Amniotic stem cell (primary cell): ENCODE measurements at regions not wholly inside any gene's neighbourhood (a gene's known extent, or its start where the extent isn't known, plus 50 kb on each side); places are given as distances from the start of the nearest gene placed in this dataset.

Experiments
- DNase-seq: peaks from one replicate; lab custom pipeline; 2025; lab: John Stamatoyannopoulos, UW

DNA sequence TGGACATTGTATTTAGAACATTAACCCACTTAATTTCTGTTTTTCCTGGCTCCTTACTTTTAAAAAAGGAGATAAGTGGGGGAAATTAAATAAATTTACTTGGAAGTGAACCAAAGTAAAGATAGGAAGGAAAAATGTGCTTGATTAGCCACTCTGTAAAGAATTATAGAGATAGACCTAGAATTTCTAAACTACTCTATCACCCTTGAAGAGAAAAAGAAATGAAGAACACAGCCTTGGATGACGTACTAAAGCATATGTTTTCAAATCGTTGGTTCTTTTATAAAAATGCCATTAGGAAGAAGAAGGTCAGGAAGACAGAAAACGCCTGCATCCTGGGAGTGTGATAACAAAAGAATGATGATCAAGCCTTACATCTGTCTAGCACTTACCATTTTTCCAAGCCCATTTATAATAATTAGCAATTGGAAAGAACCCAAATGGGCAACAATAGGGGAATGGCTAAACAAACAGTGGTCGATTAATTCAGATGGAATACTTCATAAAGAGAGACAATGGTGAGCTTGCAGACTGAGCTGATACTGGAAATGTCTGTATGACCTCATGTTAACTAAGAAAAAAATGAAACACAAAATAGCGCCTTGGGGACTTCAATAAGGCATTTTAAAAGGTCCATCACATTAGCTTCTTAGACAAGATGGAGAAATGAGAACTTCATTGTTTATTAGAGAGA, 81.0 kb upstream of the LRRC55 start:
- no peak for DNase-seq

DNA sequence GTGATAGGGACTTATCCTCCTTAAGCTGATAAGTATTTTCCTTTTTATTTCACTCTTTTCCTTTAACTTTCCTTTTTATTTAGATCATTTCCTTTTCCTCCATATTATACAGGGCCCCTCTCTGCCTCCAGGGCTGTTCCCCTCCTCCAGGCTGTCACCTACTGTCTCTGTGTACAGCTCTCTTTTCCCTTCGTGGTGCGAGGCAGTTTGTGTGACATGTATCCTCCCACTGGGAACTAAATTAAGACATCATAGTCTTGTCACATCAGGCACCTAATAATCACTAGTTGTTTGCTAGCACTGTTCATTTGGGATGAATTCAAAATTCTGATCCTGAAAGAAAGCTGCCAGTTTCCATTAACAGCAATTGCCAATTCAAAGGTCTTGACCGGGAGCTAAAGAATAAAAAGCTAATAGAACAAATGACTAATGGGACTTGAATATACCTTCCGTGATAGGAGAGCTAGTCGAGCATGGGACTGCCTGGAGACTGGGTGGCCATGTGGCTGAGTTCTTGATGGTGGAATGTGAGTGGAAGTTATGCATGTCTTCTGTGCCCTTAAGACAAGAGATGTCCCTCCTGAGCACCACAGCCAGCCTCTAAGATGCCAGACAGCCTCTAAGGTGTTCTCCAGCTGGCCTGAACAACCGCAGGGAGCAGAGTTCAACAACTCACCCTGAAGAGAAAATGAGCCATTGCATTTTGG, 77.7 kb upstream of the LRRC55 start:
- no peak for DNase-seq

- no peak for DNase-seq
These were observed 72.4 kb upstream of the LRRC55 start for GRCh38 chr11:57109331-57109730.

DNA sequence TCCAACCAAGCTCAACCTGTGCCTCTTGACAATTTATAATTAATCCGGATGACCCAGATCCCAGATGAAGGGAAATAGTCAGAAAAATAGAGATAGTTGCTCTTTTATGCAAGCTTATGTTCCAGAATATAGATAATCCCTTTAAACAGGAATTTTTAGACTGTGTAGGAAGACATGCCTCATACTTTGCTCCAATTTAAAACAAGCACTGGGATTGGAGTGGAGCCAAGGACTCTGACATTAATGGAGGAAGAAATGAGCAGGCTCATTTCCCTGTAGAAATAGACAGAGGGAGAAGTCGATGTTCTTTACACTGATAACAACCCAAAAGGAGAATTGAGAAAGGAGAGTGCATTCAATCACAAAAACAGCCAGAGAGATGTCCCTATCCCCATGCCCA, 70.1 kb upstream of the LRRC55 start:
- no peak for DNase-seq

GRCh38 chr11:57116654-57117053, 65.1 kb upstream of the LRRC55 start:
- no peak for DNase-seq

DNA sequence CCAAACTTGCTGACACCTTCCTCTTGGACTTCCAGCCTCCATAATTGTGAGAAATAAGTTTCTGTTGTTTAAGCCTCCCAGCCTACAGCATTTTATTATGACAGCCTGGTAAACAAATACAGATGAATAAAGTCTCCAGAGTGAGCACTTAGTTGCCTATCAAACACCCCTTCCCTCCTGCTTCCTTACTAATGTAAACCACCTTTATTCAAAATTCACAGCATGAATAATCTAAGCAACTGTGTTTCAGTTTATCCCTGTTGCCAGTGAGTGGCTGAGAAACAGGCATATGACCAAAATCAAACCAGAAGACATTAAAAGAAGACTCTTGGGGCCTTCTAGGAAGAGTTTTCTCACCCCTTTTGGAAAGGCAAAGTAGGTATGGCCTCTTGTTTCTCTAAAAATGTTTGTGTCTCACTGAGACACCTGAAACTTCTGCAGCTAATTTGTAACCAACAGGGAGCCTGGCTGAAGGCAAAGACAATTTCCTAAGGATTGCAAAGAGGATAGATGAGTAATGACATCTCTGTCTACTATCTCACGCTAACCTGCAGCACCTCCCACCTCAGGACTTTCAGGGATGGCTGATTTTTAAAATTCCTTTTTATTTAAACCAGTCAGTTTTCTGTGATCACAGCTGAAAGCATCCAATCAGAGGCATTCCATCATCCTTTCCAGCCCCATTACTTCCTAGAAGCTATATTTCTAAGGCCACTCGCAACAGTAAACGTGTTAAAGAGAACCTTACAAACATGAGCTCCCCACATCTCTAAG, 61.4 kb upstream of the LRRC55 start:
- no peak for DNase-seq

DNA sequence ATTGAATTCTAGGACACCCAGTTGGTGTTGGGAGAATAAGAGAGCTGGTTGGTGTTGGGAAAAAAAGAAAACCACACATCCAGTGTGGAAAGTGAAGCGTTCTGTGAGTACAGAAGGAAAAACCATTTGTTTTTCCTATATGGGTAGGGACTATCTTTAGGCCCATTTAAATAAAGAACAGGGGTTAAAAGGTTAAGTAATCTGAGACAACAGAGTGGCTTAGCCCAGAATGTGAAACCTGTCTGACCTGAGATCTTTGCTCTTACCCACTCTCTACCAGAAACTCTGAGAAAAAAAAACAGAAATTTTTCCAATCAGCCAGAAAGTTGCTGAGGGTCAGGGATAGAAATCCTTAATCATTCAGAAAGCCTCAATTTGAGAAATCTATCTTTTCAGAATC, 59.8 kb upstream of the LRRC55 start:
- DNase-seq, result no peak

GRCh38 chr11:57123590-57123989, 58.2 kb upstream of the LRRC55 start:
- no peak for DNase-seq

DNA sequence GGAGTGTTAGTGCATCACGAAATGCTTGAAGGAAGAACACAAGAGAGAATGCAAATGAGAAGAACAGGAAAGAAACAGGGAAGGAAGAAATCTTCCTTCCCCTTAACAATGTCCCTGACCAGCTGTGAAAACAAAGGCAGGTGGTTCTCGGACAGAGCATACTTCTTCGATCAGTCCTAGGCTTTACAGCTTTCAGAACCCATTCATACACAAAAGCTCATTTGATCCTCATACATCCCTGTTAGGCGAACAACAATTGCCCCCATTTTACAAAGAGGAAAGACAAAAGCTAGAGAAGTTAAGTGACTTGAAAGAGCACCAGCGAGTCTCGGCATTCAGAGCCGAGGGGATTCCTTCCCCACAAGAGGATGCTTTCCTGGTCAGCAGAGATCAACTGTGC, 57.2 kb upstream of the LRRC55 start:
- DNase-seq, result no peak

DNA sequence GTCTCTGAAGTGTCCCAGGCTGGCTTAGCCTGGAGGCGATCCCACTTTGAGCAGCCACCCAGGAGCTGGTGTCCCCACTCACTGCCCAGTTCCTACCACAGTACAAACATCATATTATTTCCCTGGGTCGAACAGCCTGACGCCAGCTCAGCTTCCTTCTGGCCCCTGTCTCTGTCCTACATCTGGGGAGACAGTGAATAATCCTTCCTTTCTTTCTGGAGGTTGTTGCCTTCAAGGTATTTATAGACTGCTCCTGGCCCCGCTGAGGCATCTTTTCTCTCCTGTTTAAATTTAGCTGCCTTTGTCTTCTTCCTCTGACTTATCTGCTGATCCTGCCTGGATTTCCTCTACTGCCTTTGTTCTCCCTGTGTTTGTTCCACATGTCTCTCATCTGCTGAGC, 56.8 kb upstream of the LRRC55 start:
- no peak for DNase-seq

DNA sequence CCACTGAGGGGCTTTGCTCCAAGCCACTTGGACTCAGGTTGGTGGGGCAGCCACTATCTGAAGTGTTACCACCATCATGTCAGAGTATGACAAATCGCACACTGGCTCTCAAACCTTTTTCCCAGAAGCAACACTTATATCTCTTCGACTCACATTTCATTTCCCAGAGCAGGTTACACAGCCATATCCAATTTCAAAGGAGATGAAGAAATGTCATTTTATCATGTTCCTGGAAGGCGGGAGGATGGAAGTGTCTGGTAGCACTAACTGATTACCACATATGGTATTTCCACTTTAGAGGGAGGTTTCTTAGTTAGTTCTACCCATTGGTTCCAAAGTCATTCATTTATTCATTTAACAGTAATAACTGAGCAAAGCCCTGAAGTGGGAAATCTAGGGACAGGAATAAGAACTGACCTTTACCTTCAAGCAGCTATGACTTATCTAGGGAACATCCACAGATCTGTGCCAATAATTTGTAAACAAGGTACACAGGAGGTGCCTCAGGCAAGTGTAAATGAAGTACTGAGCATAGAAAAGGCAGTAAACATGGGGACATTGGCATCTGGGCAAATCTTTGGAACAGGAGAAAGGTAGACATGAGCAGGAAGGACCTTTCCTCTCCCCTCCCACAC, 54.9 kb upstream of the LRRC55 start:
- no peak for DNase-seq

GRCh38 chr11:57131080-57131790, 50.5 kb upstream of the LRRC55 start:
- DNase-seq, result no peak
